K562 (cell line): ENCODE measurements at regions not wholly inside any gene's neighbourhood (a gene's known extent, or its start where the extent isn't known, plus 50 kb on each side); places are given as distances from the start of the nearest gene placed in this dataset.

Experiments used
- ATAC-seq: fragments of 200-7000 bp; cut with Tn5 transposase; 3 replicates; pipeline ENCODE4 v1.9.1; 2020; ENCODE audit warnings: moderate library complexity
- BruUV-seq: library from RNA; stranded (reverse); fragments of 400-500 nt; replicated peaks from 2 replicates; lab custom pipeline; 2021; lab: Mats Ljungman, UMichigan
- CTCF ChIA-PET: fragments of 300-600 bp; formaldehyde crosslinking; extraction: SDS; loops from one replicate; lab custom pipeline; 2021; ENCODE audit warnings: low intra/inter-chr PET ratio; lab: Yijun Ruan, JAX
- POLR2A ChIA-PET: fragments of 300-600, 350-650 bp; sonication (Branson Sonifier 250); formaldehyde crosslinking; extraction: SDS; loops from one replicate; lab custom pipeline; 2021; ENCODE audit warnings: antibody characterized with exemption, inconsistent platforms; lab: Yijun Ruan, JAX
- DNase-seq, 4 experiments: peaks; one replicate each; pipeline versions ENCODE4 v3.0.0 to v3.0.0-alpha.2; 2011 to 2018; ENCODE audit warnings: low spot score in 3 of 4, mixed read lengths in 3 of 4; ENCODE audit errors: extremely low read depth in 1 of 4
- FAIRE-seq: peaks from 2 replicates; lab custom pipeline; 2011; peaks lifted over from hg19 to GRCh38; lab: Jason Lieb, UNC
- H2AFZ ChIP-seq: 2 replicates; pipeline ENCODE4 v1.6.0; 2011; ENCODE audit warnings: low read depth, low read length, control low read depth, inconsistent platforms
- H3K27ac ChIP-seq: fragments of 200-600 bp; 3 replicates; pipeline ENCODE4 v1.8.0; 2011; ENCODE audit warnings: low read depth, mild to moderate bottlenecking, control low read depth, inconsistent platforms, low read length, moderate library complexity, mixed read lengths; ENCODE audit errors: extremely low read depth
- H3K27me3 ChIP-seq, 2 experiments: fragments of 300-600 bp in 1 of 2; 2 replicates in 1 of 2; 3 replicates in 1 of 2; pipeline versions ENCODE4 v1.6.0 to v1.8.0; 2011; ENCODE audit warnings: inconsistent platforms in 2 of 2, low read length in 2 of 2, mild to moderate bottlenecking in 1 of 2, mixed read lengths in 1 of 2, moderate library complexity in 1 of 2; ENCODE audit not compliant: control insufficient read depth in 2 of 2, insufficient read depth in 2 of 2
- H3K36me3 ChIP-seq: fragments of 300-600 bp; 3 replicates; pipeline ENCODE4 v1.8.0; 2011; ENCODE audit warnings: mild to moderate bottlenecking, low read length, inconsistent platforms; ENCODE audit not compliant: control insufficient read depth, insufficient read depth
- H3K4me1 ChIP-seq, 2 experiments: fragments of 200-600 bp in 1 of 2; replicated peaks in 1 of 2; 2 replicates in 1 of 2; 3 replicates in 1 of 2; pipeline versions ENCODE4 v1.5.1 to v1.8.0; 2011; ENCODE audit warnings: inconsistent platforms in 2 of 2, low read length in 2 of 2, mild to moderate bottlenecking in 1 of 2, mixed read lengths in 1 of 2, moderate library complexity in 1 of 2; ENCODE audit not compliant: control insufficient read depth in 2 of 2, insufficient read depth in 2 of 2
- H3K4me2 ChIP-seq: 2 replicates; pipeline ENCODE4 v1.6.1; 2011; ENCODE audit warnings: low read length, control low read depth, inconsistent platforms, mixed read lengths; ENCODE audit not compliant: insufficient read depth
- H3K4me3 ChIP-seq: fragments of 200-600 bp; sonication (generic), shearing (Covaris generic); 2 replicates; pipeline ENCODE4 v1.5.1; 2016; ENCODE audit warnings: control low read depth, inconsistent platforms
- H3K79me2 ChIP-seq: fragments of 200-600 bp; 3 replicates; pipeline ENCODE4 v1.8.0; 2011; ENCODE audit warnings: low read length, inconsistent platforms; ENCODE audit not compliant: control insufficient read depth, insufficient read depth
- H3K9ac ChIP-seq, 2 experiments: 2 replicates each; pipeline versions ENCODE4 v1.6.0 to v1.6.1; 2011; ENCODE audit warnings: low read depth in 2 of 2, low read length in 2 of 2, control low read depth in 1 of 2, inconsistent platforms in 1 of 2, mild to moderate bottlenecking in 1 of 2, mixed read lengths in 1 of 2; ENCODE audit not compliant: insufficient read depth in 1 of 2
- H3K9me1 ChIP-seq: one replicate; pipeline ENCODE4 v1.6.0; 2011; ENCODE audit warnings: inconsistent platforms, mild to moderate bottlenecking, low read length, moderate library complexity; ENCODE audit not compliant: control insufficient read depth, insufficient read depth
- H3K9me3 ChIP-seq: replicated peaks from 2 replicates; pipeline ENCODE4 v1.5.1; 2011; ENCODE audit warnings: low read depth, low read length, inconsistent platforms; ENCODE audit not compliant: control insufficient read depth, insufficient read depth
- H4K20me1 ChIP-seq: replicated peaks from 2 replicates; pipeline ENCODE4 v1.6.1; 2011; ENCODE audit warnings: low read length, inconsistent platforms, mixed read lengths; ENCODE audit not compliant: control insufficient read depth, insufficient read depth
- DPF2 ChIP-seq: fragments of 450-650 bp; IDR thresholded peaks from 2 replicates; pipeline ENCODE4 v1.6.1; 2016
- E2F3 ChIP-seq: fragments of 250-450 bp; sonication (Bioruptor Pico); IDR thresholded peaks from 2 replicates; pipeline ENCODE4 v1.4.0; 2020; ENCODE audit warnings: mild to moderate bottlenecking
- FOXA3 ChIP-seq, 2 experiments: fragments of 450-650 bp in 1 of 2; sonication (generic) in 1 of 2; formaldehyde crosslinking; IDR thresholded peaks in 1 of 2; conservative IDR thresholded peaks in 1 of 2; 2 replicates each; pipeline versions ENCODE4 v1.4.0 to v1.8.0; 2020 to 2022; ENCODE audit warnings: mild to moderate bottlenecking in 2 of 2, missing genetic modification reagents in 1 of 2
- FOXK2 ChIP-seq, 2 experiments: fragments of 450-650 bp; IDR thresholded peaks in 1 of 2; conservative IDR thresholded peaks in 1 of 2; 2 replicates each; pipeline ENCODE4 v1.6.1; 2016; ENCODE audit warnings: low read depth in 2 of 2, mild to moderate bottlenecking in 1 of 2
- LARP7 ChIP-seq: fragments of 450-650 bp; IDR thresholded peaks from 2 replicates; pipeline ENCODE4 v1.6.1; 2016
- RBM14 ChIP-seq: fragments of 200-400 bp; formaldehyde crosslinking; IDR thresholded peaks from 2 replicates; pipeline ENCODE4 v1.6.1; 2018; ENCODE audit warnings: low read depth, mild to moderate bottlenecking, low read length, moderate library complexity, borderline replicate concordance; ENCODE audit not compliant: insufficient read depth
- SRSF1 ChIP-seq: fragments of 200-400 bp; formaldehyde crosslinking; IDR thresholded peaks from 2 replicates; pipeline ENCODE4 v1.6.1; 2017; ENCODE audit warnings: mild to moderate bottlenecking, low read depth, low read length, moderate library complexity
- ZC3H4 ChIP-seq: sonication (generic); formaldehyde crosslinking; IDR thresholded peaks from 2 replicates; pipeline ENCODE4 v1.9.0; 2021; ENCODE audit warnings: missing genetic modification reagents, borderline replicate concordance
- ZNF507 ChIP-seq: conservative IDR thresholded peaks from 2 replicates; pipeline ENCODE4 v1.6.1; 2017; ENCODE audit warnings: missing genetic modification characterization, missing compliant biosample characterization
- WGBS: fragments of 100-300 bp; shearing (Covaris generic); methylation state at CpG from one replicate; pipeline ENCODE4 v1.1.6; 2016; ENCODE audit warnings: low coverage, mixed read lengths; ENCODE audit not compliant: insufficient coverage; ENCODE audit errors: missing lambda C conversion rate; 5-methylcytosine and 5-hydroxymethylcytosine counted together
- in situ Hi-C: fragments of 300-500 bp; cut with MboI; formaldehyde crosslinking; loops from 4 replicates; pipeline ENCODE4 v1.15.0; 2018; ENCODE audit warnings: inconsistent platforms, mixed read lengths
- intact Hi-C: fragments of 100-400 bp; cut with micrococcal nuclease; formaldehyde crosslinking; loops from 2 replicates; pipeline ENCODE4 v1.14.2; 2022
- TF ChIP-seq, protein P1 (sequence below): fragments of 450-650 bp; IDR thresholded peaks from 2 replicates; pipeline ENCODE4 v1.6.1; 2016
- TF ChIP-seq, protein P2 (sequence below): fragments of 250-450 bp; sonication (Bioruptor Pico); IDR thresholded peaks from 2 replicates; pipeline ENCODE4 v1.8.0; 2021; ENCODE audit warnings: moderate library complexity, mild to moderate bottlenecking, inconsistent platforms
- TF ChIP-seq, protein P3 (sequence below), 2 experiments: fragments of 450-650 bp; formaldehyde crosslinking in 1 of 2; IDR thresholded peaks; 2 replicates each; pipeline versions ENCODE4 v1.4.0 to v1.6.1; 2014 to 2020; ENCODE audit warnings: mild to moderate bottlenecking in 2 of 2, borderline replicate concordance in 1 of 2, low read depth in 1 of 2

DNA sequence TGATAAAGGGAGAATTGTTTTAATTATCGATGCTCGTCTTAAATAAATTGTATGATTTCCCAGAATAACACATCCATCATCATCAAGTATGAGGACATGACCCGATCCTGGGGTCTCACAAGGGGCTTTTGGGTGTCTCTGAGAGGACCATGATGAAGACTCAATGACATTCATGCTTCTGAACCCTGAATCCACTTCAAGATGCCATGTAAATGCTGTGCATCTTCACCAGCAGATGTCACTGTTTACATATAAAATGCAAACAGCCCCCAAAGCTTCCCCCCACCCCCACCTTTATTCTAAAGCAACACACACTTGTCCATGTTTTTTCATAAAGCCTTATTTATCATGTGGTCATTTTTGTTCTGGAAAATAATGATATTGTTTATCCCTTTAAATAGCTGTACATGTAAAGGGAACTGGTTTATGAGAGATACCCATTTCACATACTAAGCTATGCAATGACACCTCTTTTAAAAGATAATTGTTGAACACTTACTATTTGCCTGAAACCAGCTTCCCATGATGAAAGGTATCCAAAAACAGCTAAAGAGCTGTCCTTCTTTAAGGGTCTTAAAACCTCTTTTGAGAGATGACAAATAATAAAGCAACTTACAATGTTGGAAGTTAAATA lies 69.7 kb upstream of the UBE3A start:
- ATAC-seq (peak; percentile 70), FAIRE-seq (peak; percentile 70), DNase-seq (peak; percentile 52 to 55 (median 54))
- Histone ChIP-seq H2AFZ (no peak overlapping the region), H3K27ac (no peak overlapping the region), H3K79me2 (no peaks in the 10 kb centered on the region), H3K9ac (no peak overlapping the region), H3K36me3 (no peaks in the 10 kb centered on the region), H3K9me1 (no peaks in the 10 kb centered on the region), H3K27me3 (no peaks in the 10 kb centered on the region), H3K4me2 (no peak overlapping the region), H4K20me1 (no peaks in the 10 kb centered on the region), H3K4me3 (no peak overlapping the region), H3K9me3 (no peaks in the 10 kb centered on the region), H3K4me1 (no peaks in the 10 kb centered on the region)
- ChIA-PET CTCF (interaction anchor here (0.5 to 1.1 kb wide), 3 partner anchors 42 to 754 kb away, joined by 3 to 4 read pairs (median 4); no protein-coding TSS in a partner anchor), POLR2A (interaction anchor here (0.6 kb wide), 2 partner anchors 425 to 1356 kb away, joined by 3 to 4 read pairs; no protein-coding TSS in a partner anchor)
- in situ Hi-C loops: loop anchor here (25.0 kb wide), 1 partner anchor 1354 kb away; the partner anchor contains the start of gene GABRA5
- BruUV-seq: no TSS peak
- 3% methylated on average over 3 of the region's 3 CpGs for WGBS
- intact Hi-C loops: loop anchor here (2.0 to 10.0 kb wide), 4 partner anchors 186 to 1864 kb away; partner anchors contain the start of gene MAGEL2
- TF ChIP-seq, protein P1, sequence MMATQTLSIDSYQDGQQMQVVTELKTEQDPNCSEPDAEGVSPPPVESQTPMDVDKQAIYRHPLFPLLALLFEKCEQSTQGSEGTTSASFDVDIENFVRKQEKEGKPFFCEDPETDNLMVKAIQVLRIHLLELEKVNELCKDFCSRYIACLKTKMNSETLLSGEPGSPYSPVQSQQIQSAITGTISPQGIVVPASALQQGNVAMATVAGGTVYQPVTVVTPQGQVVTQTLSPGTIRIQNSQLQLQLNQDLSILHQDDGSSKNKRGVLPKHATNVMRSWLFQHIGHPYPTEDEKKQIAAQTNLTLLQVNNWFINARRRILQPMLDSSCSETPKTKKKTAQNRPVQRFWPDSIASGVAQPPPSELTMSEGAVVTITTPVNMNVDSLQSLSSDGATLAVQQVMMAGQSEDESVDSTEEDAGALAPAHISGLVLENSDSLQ: no peak
- TF ChIP-seq DPF2: no peak
- TF ChIP-seq LARP7: no peak
- no peak for TF ChIP-seq SRSF1
- no peak for TF ChIP-seq RBM14
- TF ChIP-seq, protein P2, sequence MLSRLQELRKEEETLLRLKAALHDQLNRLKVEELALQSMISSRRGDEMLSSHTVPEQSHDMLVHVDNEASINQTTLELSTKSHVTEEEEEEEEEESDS: no peak
- no peak for TF ChIP-seq ZNF507 (tag)
- TF ChIP-seq, protein P3, sequence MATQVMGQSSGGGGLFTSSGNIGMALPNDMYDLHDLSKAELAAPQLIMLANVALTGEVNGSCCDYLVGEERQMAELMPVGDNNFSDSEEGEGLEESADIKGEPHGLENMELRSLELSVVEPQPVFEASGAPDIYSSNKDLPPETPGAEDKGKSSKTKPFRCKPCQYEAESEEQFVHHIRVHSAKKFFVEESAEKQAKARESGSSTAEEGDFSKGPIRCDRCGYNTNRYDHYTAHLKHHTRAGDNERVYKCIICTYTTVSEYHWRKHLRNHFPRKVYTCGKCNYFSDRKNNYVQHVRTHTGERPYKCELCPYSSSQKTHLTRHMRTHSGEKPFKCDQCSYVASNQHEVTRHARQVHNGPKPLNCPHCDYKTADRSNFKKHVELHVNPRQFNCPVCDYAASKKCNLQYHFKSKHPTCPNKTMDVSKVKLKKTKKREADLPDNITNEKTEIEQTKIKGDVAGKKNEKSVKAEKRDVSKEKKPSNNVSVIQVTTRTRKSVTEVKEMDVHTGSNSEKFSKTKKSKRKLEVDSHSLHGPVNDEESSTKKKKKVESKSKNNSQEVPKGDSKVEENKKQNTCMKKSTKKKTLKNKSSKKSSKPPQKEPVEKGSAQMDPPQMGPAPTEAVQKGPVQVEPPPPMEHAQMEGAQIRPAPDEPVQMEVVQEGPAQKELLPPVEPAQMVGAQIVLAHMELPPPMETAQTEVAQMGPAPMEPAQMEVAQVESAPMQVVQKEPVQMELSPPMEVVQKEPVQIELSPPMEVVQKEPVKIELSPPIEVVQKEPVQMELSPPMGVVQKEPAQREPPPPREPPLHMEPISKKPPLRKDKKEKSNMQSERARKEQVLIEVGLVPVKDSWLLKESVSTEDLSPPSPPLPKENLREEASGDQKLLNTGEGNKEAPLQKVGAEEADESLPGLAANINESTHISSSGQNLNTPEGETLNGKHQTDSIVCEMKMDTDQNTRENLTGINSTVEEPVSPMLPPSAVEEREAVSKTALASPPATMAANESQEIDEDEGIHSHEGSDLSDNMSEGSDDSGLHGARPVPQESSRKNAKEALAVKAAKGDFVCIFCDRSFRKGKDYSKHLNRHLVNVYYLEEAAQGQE (IDR thresholded peaks at IDR 0.05; ENCODE audit: borderline replicate concordance): peak; percentile 59; the same call in 1 of the 2 replicates
- TF ChIP-seq, protein P3 (CRISPR knock-in tag; IDR thresholded peaks at IDR 0.05; ENCODE audit: low read depth): no peak
- no peak for TF ChIP-seq FOXK2 (conservative IDR thresholded peaks at IDR 0.05 in 1 of 2, IDR thresholded peaks at IDR 0.05 in 1 of 2; ENCODE audit: low read depth in 2 of 2)
- no peak for TF ChIP-seq ZC3H4 (CRISPR knock-in tag)
- no peak for TF ChIP-seq FOXA3 (CRISPR knock-in tag; conservative IDR thresholded peaks at IDR 0.05 in 1 of 2, IDR thresholded peaks at IDR 0.05 in 1 of 2)
- TF ChIP-seq E2F3 (CRISPR knock-in tag): no peak
